ENCODE measurements at regions not wholly inside any gene's neighbourhood (a gene's known extent, or its start where the extent isn't known, plus 50 kb on each side); places are given as distances from the start of the nearest gene placed in this dataset.

GRCh38 chr17:71634376-71634775, 486.4 kb upstream of the SOX9 start:
- no peak for TF ChIP-seq CTCF (conservative IDR thresholded peaks at IDR 0.05; ENCODE audit: low read depth, low read length)
- TF ChIP-seq EZH2 (IDR thresholded peaks at IDR 0.05; ENCODE audit: borderline replicate concordance, low read depth, low read length, poor library complexity, severe bottlenecking): no peak
